HG02678 (cell line): ENCODE measurements at regions not wholly inside any gene's neighbourhood (a gene's known extent, or its start where the extent isn't known, plus 50 kb on each side); places are given as distances from the start of the nearest gene placed in this dataset.

Source experiments
- ATAC-seq: cut with Tn5 transposase; IDR thresholded peaks from one replicate; pipeline ENCODE4 v1.9.1; 2021; ENCODE audit warnings: mild to moderate bottlenecking, moderate library complexity; ENCODE audit not compliant: unreplicated experiment

GRCh38 chr12:25819691-25820090 lies 138.8 kb upstream of the RASSF8 start:
- ATAC-seq: no peak

- ATAC-seq: no peak
These were observed 136.2 kb upstream of the RASSF8 start for GRCh38 chr12:25822281-25822680.

GRCh38 chr12:25824734-25825133 lies 133.7 kb upstream of the RASSF8 start:
- ATAC-seq: no peak

GRCh38 chr12:25825446-25825845 lies 133.0 kb upstream of the RASSF8 start:
- no peak for ATAC-seq

- ATAC-seq: no peak
These were observed 131.3 kb upstream of the RASSF8 start for GRCh38 chr12:25827141-25827540.

- ATAC-seq: no peak
These were observed 130.7 kb upstream of the RASSF8 start for GRCh38 chr12:25827747-25828146.

GRCh38 chr12:25828188-25828587 lies 130.3 kb upstream of the RASSF8 start:
- no peak for ATAC-seq

- ATAC-seq: no peak
These were observed 129.3 kb upstream of the RASSF8 start for GRCh38 chr12:25829192-25829591.

- no peak for ATAC-seq
These were observed 128.0 kb upstream of the RASSF8 start for GRCh38 chr12:25830456-25830855.

GRCh38 chr12:25833657-25834056 lies 124.8 kb upstream of the RASSF8 start:
- ATAC-seq: no peak

GRCh38 chr12:25835385-25835784 lies 123.1 kb upstream of the RASSF8 start:
- ATAC-seq: no peak

GRCh38 chr12:25838007-25838406 lies 120.5 kb upstream of the RASSF8 start:
- ATAC-seq: no peak

- ATAC-seq: no peak
These were observed 119.0 kb upstream of the RASSF8 start for GRCh38 chr12:25839470-25839869.

GRCh38 chr12:25840678-25841465 lies 117.6 kb upstream of the RASSF8 start:
- no peak for ATAC-seq

GRCh38 chr12:25842254-25842653 lies 116.2 kb upstream of the RASSF8 start:
- no peak for ATAC-seq

GRCh38 chr12:25843976-25844375 lies 114.5 kb upstream of the RASSF8 start:
- ATAC-seq: no peak

- no peak for ATAC-seq
These were observed 113.1 kb upstream of the RASSF8 start for GRCh38 chr12:25845415-25845814.

- ATAC-seq: no peak
These were observed 105.7 kb upstream of the RASSF8 start for GRCh38 chr12:25852792-25853191.

- ATAC-seq: no peak
These were observed 105.0 kb upstream of the RASSF8 start for GRCh38 chr12:25853316-25854095.

- ATAC-seq: no peak
These were observed 103.5 kb upstream of the RASSF8 start for GRCh38 chr12:25854991-25855390.

GRCh38 chr12:25855716-25856115 lies 102.8 kb upstream of the RASSF8 start:
- ATAC-seq: no peak

- ATAC-seq: no peak
These were observed 98.5 kb upstream of the RASSF8 start for GRCh38 chr12:25859976-25860375.
